Endothelial cell (in vitro differentiated cells): ENCODE measurements at regions not wholly inside any gene's neighbourhood (a gene's known extent, or its start where the extent isn't known, plus 50 kb on each side); places are given as distances from the start of the nearest gene placed in this dataset.

Source experiments
- DNase-seq: peaks from one replicate; pipeline ENCODE4 v3.0.0; 2021; ENCODE audit warnings: low spot score
- H3K27ac Mint-ChIP-seq: one replicate; pipeline ENCODE4 v1.8.0; 2021; ENCODE audit warnings: mixed read lengths, inconsistent platforms; ENCODE audit not compliant: unreplicated experiment
- H3K27me3 Mint-ChIP-seq: one replicate; pipeline ENCODE4 v1.8.0; 2021; ENCODE audit warnings: mild to moderate bottlenecking, moderate library complexity, mixed read lengths, inconsistent platforms; ENCODE audit not compliant: unreplicated experiment
- H3K36me3 Mint-ChIP-seq: one replicate; pipeline ENCODE4 v1.8.0; 2021; ENCODE audit warnings: mild to moderate bottlenecking, low read depth, mixed read lengths, inconsistent platforms; ENCODE audit not compliant: unreplicated experiment
- H3K4me1 Mint-ChIP-seq: one replicate; pipeline ENCODE4 v1.8.0; 2021; ENCODE audit warnings: mild to moderate bottlenecking, mixed read lengths, inconsistent platforms; ENCODE audit not compliant: unreplicated experiment
- H3K4me3 Mint-ChIP-seq: one replicate; pipeline ENCODE4 v1.8.0; 2021; ENCODE audit warnings: mild to moderate bottlenecking, mixed read lengths, inconsistent platforms; ENCODE audit not compliant: unreplicated experiment
- H3K9me3 Mint-ChIP-seq: one replicate; pipeline ENCODE4 v1.8.0; 2021; ENCODE audit warnings: mixed read lengths, inconsistent platforms; ENCODE audit not compliant: unreplicated experiment
- CTCF ChIP-seq: fragments of 200-600 bp; sonication (generic); IDR thresholded peaks from one replicate; pipeline ENCODE4 v1.5.0; 2021; ENCODE audit warnings: antibody characterized with exemption; ENCODE audit not compliant: unreplicated experiment

DNA sequence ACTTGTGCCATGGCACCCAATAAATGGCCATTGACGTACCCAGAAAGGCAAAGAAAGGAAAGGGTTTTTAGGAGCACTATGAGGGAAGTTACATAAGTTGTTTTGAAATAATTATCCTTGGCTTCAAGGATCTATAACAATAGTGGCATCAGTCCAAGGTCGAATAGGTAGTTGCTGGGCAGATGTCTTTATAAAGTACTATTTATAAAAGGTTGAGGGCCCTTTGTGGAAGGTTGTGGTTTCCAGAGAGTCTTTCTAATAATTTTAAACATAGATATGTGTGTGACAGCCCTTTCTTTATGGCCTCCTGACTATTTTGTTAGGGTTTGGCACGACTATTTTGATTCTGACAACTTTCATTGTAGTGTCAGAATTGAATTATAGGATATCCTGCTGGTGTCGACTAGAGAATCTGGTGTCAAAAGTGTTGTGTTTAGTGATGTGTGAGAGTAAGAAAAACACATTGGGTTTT lies 260.5 kb downstream of the PYDC2 start:
- DNase-seq: no peak
- no peak overlapping the region for H3K27ac Mint-ChIP-seq
- no peaks in the 10 kb centered on the region for H3K36me3 Mint-ChIP-seq
- no peaks in the 10 kb centered on the region for H3K9me3 Mint-ChIP-seq
- TF ChIP-seq CTCF: no peak
- no peak overlapping the region for H3K4me3 Mint-ChIP-seq
- H3K4me1 Mint-ChIP-seq: peaks cover 11% of the 10 kb centered on the region
- H3K27me3 Mint-ChIP-seq: peaks cover 1% of the 10 kb centered on the region

- Mint-ChIP-seq H3K9me3 (no peaks in the 10 kb centered on the region), H3K36me3 (no peaks in the 10 kb centered on the region), H3K27me3 (peaks cover 1% of the 10 kb centered on the region), H3K4me1 (peaks cover 11% of the 10 kb centered on the region), H3K4me3 (no peak overlapping the region), H3K27ac (no peak overlapping the region)
- TF ChIP-seq CTCF: no peak
- no peak for DNase-seq
Measured at GRCh38 chr3:191721990-191722389, 261.0 kb downstream of the PYDC2 start.

GRCh38 chr3:191727338-191727737 lies 266.4 kb downstream of the PYDC2 start:
- Mint-ChIP-seq H3K4me3 (no peak overlapping the region), H3K27ac (no peak overlapping the region), H3K36me3 (no peaks in the 10 kb centered on the region), H3K9me3 (no peaks in the 10 kb centered on the region), H3K27me3 (peaks cover 1% of the 10 kb centered on the region), H3K4me1 (no peaks in the 10 kb centered on the region)
- no peak for TF ChIP-seq CTCF
- DNase-seq: no peak

DNA sequence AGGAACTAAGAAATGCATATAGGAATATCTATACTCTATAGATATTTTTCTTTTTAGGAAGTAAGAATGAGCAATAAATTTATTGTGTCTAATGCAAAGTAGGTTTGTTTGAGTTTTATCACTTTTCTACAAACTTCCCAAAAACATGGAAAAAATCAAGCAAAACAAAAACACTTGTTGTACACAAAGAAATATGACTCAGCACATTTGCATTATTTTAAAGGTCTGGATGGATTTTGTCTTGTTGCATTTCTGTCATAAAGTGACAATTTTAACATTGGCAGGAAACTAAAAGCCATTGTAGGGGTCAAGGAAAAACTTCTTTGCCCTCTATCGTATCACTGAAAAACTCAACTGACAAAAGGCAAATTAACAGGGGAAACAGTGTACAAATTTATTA lies 267.2 kb downstream of the PYDC2 start:
- no peak overlapping the region for H3K4me3 Mint-ChIP-seq
- no peak for TF ChIP-seq CTCF
- H3K9me3 Mint-ChIP-seq: no peaks in the 10 kb centered on the region
- no peak for DNase-seq
- H3K4me1 Mint-ChIP-seq: no peaks in the 10 kb centered on the region
- H3K36me3 Mint-ChIP-seq: no peaks in the 10 kb centered on the region
- H3K27ac Mint-ChIP-seq: no peak overlapping the region
- peaks cover 1% of the 10 kb centered on the region for H3K27me3 Mint-ChIP-seq

GRCh38 chr3:191737742-191738141 lies 276.8 kb downstream of the PYDC2 start:
- no peak for DNase-seq
- TF ChIP-seq CTCF: no peak
- Mint-ChIP-seq H3K27me3 (peaks cover 2% of the 10 kb centered on the region), H3K27ac (no peak overlapping the region), H3K4me1 (no peaks in the 10 kb centered on the region), H3K9me3 (no peaks in the 10 kb centered on the region), H3K36me3 (no peaks in the 10 kb centered on the region), H3K4me3 (no peak overlapping the region)
